ENCODE measurements at regions not wholly inside any gene's neighbourhood (a gene's known extent, or its start where the extent isn't known, plus 50 kb on each side); places are given as distances from the start of the nearest gene placed in this dataset.

DNA sequence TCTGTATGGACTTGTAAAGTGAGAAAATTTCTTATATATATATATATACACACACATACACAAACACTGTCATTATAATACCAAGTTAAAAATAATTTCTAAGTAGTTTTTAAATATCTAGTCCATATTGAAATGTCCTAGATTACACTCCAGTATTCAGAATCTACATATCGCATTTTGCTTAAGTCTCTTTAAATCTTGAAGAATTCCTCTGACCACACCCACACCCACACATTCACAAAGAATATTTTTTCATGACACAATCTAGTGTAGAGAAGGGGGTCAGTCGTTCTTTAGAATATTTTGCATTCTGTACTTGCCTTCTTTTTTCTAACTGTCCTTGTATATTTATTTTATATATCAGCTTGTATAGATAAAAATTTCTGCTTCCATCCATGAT is 509.7 kb downstream of the CCDC85A start:
- DNase-seq (ENCODE audit: low read depth in 4 of 4, low spot score in 3 of 4) = no peak

GRCh38 chr2:56703001-56703400 is 519.2 kb downstream of the CCDC85A start:
- no peak for DNase-seq (ENCODE audit: low read depth in 4 of 4, low spot score in 3 of 4)

- no peak for DNase-seq (ENCODE audit: low read depth in 4 of 4, low spot score in 3 of 4)
Observed at GRCh38 chr2:56705713-56706112, 521.9 kb downstream of the CCDC85A start.

DNA sequence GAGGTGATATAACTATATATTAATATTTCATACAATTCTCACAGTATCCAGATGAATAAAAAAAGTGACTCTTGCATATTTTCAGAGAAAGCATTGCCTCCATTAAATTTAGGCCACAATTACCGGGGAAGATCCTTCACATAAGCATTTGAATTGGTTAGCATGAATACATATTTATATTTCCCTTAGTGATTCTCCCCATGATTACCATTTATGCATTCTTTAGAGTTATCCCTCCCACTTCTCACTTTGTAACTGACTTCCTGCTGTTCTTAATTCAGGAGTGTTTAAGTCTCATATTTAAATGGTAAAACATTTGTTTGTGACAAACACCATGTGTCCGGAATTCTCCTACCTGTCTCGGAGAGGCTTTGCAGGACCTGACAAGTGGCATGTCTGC is 523.4 kb downstream of the CCDC85A start:
- DNase-seq (ENCODE audit: low read depth in 4 of 4, low spot score in 3 of 4) = no peak

DNA sequence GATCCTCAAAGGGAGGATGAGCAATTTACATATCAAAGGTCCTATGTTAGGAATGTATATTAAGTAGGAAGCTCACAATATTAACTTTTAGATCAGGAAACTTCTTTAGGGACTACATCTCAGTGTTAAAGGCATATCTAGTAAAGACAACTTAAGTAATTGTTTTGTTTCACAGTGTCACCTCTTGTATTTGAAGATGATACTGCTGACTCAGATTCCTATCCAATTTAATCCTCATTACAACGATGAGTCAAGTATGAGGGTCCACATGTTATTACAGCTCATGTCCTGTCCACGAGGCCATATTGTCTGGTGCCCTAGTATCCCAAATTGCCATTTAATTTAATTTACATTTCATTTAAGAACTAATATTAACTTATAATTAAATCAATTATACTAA is 523.9 kb downstream of the CCDC85A start:
- no peak for DNase-seq (ENCODE audit: low read depth in 4 of 4, low spot score in 3 of 4)

- DNase-seq (ENCODE audit: low read depth in 4 of 4, low spot score in 3 of 4) = no peak
Observed at GRCh38 chr2:56709181-56709580, 525.4 kb downstream of the CCDC85A start.

GRCh38 chr2:56713161-56713676 is 529.4 kb downstream of the CCDC85A start:
- no peak for DNase-seq (ENCODE audit: low read depth in 4 of 4, low spot score in 3 of 4)

DNA sequence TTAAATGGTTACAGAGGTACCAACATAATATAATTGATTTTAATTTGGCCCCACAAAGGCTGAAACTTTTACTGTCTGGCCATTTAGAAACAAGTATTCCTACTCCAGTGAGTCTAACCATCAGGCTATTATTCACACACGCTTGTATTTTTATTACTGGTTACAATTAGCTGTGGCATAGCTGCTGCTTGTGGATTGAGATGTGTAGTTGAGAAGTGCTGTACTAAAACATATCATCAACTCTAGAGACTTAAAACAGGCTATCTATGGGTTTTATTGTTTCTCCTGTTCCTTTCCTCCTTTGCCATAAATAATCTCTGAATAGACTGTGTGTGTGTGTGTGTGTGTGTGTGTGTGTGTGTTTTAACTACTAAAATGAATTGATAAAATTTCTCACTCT is 530.2 kb downstream of the CCDC85A start:
- DNase-seq (ENCODE audit: low read depth in 4 of 4, low spot score in 3 of 4) = no peak

GRCh38 chr2:56714400-56714799 is 530.6 kb downstream of the CCDC85A start:
- no peak for DNase-seq (ENCODE audit: low read depth in 4 of 4, low spot score in 3 of 4)

- DNase-seq (ENCODE audit: low read depth in 4 of 4, low spot score in 3 of 4) = no peak
Observed at GRCh38 chr2:56715683-56716082, 531.9 kb downstream of the CCDC85A start.

GRCh38 chr2:56718413-56718812 is 534.6 kb downstream of the CCDC85A start:
- no peak for DNase-seq (ENCODE audit: low read depth in 4 of 4, low spot score in 3 of 4)

- no peak for DNase-seq (ENCODE audit: low read depth in 4 of 4, low spot score in 3 of 4)
Observed at GRCh38 chr2:56729212-56729611, 545.4 kb downstream of the CCDC85A start.

DNA sequence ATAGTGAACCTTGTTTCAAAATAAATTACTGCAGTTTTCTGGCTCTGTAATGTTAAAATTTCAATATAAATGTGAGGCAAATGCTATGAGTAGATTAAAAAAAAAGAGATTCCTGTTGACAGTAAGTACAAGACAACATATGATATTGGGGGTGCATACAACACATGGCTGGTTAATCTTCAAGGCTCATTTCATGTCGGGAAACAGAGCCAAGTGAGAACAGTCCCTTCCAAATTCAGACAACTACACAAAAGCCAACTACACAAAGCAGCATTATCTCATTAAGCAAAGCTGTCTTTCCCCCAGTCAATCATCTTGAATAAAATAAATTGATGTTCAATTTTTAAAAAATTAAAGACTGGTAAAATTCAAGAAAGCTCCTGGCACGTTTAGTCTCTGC is 549.2 kb downstream of the CCDC85A start:
- no peak for DNase-seq (ENCODE audit: low read depth in 4 of 4, low spot score in 3 of 4)

DNA sequence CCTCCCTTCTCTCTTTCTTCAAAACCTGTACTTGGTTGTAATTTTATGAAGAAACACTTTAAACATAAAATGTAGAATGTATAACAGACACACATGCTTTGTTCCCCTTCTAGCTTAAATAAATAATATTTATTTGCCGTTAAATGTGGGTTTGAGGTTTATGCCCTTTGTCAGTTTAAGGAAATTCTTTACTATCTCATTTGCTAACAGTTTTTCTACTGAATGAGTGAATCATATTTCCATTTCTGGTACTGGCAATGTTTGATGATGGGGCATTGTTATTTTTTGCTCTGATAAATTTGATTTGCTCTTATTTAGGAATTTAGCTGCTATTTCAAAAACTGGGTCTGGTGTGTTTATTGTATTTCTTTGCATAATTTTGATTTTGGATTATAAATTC is 555.6 kb downstream of the CCDC85A start:
- no peak for DNase-seq (ENCODE audit: low read depth in 4 of 4, low spot score in 3 of 4)

- DNase-seq (ENCODE audit: low read depth in 4 of 4, low spot score in 3 of 4) = no peak
Observed at GRCh38 chr2:56741601-56742102, 557.9 kb downstream of the CCDC85A start.

DNA sequence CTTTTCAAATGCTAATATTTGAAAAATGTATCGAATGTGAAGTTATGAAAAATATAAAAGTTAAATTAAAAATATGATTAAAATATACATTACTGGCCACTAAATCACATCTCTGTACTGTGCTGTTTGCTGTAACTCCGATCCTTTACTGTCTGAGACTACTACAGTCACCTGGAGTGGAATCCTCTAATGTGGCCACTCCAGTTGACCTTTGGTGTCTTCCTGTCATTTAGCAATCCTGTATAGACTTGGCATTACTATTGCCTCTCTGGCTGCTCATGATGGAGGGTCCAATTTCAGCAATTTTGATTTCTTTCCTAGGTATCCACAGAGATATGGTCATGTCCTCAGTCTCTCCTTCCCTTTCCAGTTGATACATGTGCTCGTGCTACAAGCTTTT is 560.0 kb downstream of the CCDC85A start:
- DNase-seq (ENCODE audit: low read depth in 4 of 4, low spot score in 3 of 4) = no peak

DNA sequence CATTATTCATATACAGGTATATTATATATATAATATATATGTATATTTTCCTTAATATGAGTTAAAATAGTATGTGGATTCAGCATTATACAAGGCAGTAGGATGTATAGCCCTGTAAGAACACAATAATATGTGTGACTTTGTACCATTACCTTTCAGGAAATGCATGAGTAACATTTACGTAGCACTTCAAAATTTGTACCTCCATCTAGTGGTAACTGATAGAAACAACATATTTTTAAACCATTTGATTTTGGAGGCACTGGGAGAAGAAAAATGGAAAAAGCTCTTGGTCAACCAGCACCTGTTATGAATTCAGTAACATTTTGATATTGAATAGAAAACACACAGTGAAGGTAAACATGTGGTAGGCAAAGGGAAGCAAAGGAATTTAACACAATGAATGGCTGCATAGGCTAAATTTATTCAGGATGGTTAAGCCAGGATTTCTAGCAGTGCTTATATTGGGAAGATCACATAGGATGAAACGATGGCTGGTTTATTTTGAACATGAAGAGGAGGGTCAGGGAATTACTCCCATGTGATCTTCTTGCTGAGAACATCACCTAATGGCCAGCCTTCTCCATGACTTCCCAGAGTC is 565.5 kb downstream of the CCDC85A start:
- peak in 3 of 4 donors; percentile 1 to 3 (median 2) for DNase-seq (ENCODE audit: low read depth in 4 of 4, low spot score in 3 of 4)

GRCh38 chr2:56753182-56753581 is 569.4 kb downstream of the CCDC85A start:
- no peak for DNase-seq (ENCODE audit: low read depth in 4 of 4, low spot score in 3 of 4)

DNA sequence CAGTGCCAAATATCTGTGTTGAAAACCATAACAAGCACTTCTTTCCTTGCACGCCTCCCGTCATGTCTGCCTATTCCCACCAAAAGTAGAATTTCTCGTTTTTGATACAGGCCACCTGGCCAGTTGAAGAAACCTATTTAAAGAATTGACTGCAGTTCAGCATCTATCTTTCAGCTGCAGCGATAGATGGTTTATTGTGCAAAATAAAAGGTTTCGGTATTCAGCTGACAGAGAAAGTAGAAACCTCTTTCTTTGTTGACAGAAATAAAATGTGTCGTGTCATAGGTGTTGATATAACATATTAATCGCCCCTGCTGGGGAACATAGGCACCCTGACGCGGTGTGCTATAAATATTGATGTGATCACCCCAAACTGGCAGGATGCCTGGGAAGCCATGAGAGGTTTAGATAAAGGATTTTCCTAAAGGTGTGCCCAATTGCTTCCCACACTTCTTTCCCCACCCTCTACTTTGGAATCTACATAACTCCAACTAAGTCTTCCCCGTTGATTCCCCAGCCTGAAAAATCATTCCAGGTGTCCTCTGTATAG is 570.4 kb downstream of the CCDC85A start:
- DNase-seq (ENCODE audit: low read depth in 4 of 4, low spot score in 3 of 4) = no peak

GRCh38 chr2:56754627-56755026 is 570.8 kb downstream of the CCDC85A start:
- DNase-seq (ENCODE audit: low read depth in 4 of 4, low spot score in 3 of 4) = no peak

DNA sequence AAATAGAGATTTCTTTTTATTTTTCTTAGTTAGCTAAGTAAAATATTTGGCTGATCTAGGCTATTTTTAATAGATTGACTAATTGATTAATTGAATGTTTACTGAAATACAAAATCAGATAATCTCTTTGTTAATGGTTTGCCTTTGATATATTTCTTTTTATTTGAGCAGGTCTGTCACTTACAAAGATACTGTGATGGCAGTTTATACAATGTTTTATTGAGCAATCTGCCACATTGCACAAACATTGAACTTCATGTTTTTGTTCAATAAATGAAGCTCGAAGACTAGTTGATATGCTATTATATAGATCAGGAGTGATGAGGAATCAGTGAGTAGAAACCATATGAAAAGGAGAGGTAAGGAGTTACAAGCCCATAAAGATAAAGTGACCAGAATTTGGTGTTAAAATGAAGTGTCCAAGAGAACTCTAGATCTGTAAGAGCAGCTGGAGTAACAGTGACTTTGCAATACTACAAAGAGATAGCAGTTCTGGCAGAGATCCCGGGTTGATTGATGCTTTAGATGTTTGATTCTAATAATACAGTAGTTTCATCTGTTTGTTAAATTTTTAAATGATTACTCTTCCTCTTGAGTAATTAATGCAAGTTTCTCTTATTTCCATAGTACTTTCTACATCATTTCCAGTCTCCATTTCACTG is 574.2 kb downstream of the CCDC85A start:
- no peak for DNase-seq (ENCODE audit: low read depth in 4 of 4, low spot score in 3 of 4)

- no peak for DNase-seq (ENCODE audit: low read depth in 4 of 4, low spot score in 3 of 4)
Observed at GRCh38 chr2:56763683-56764082, 579.9 kb downstream of the CCDC85A start.
